HG03342 (cell line): ENCODE measurements at regions not wholly inside any gene's neighbourhood (a gene's known extent, or its start where the extent isn't known, plus 50 kb on each side); places are given as distances from the start of the nearest gene placed in this dataset.

Experiments used
- ATAC-seq: cut with Tn5 transposase; IDR thresholded peaks from one replicate; pipeline ENCODE4 v1.9.1; 2021; ENCODE audit warnings: mild to moderate bottlenecking, moderate library complexity; ENCODE audit not compliant: unreplicated experiment

DNA sequence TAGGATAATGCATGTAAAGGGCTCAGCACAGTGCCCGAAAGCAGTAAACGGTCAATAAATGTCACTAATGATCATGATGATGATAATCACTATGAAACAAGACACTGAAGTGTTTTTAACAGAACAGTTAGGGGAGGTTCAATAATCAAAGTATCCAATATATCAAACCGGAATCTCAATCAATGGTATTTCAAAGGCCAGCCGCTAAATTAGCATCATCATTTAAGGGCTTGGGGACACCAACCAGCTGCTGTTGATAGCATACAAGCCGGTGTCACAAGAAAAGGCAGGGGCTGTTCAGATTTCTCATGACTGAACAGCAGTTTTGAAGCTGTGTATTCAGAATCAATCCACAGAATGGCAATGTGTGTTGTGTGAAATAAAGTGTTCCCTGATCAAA is 316.0 kb upstream of the NPVF start:
- ATAC-seq: no peak

DNA sequence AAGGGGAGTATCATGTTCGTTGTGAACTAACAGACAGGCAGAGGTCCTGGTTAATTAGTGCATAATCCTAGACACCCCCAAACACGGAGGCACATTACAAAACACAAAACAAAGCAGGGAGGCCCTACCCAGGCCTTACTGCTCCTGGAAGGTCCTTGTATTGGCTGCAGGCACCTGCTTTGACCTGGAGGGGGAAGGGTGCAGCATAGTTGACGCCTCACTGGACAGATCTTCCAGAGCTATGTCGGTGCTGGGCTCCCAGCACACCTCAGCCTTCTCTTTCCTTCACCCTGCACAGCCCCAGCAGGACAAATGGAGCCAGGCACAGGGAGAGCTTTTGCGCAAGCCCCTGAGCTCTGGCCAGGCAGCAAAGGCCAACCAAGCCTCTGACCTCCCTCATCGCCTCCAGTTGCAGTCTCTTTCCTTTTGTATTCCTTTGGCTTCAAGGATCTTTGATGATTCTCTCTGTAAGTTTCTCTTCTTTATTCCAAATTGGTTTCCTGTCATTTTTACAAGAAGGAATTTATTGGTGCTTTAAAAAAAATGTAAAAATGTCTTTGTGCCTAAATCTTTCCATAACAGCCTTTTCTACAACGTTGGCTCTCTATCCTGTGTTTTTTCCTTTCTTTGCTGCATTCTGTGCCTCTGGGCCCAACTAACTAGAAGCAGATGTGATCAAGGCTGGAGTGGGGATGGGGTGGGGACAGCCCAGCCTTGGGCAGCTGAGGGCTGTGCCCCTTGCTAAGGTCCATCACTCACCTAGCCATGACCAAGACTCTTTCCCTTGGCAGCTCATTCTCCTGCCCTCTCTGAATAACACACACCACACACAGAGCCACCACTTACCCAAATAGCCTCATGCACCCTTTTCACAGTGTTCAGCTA is 317.1 kb upstream of the NPVF start:
- ATAC-seq: no peak

DNA sequence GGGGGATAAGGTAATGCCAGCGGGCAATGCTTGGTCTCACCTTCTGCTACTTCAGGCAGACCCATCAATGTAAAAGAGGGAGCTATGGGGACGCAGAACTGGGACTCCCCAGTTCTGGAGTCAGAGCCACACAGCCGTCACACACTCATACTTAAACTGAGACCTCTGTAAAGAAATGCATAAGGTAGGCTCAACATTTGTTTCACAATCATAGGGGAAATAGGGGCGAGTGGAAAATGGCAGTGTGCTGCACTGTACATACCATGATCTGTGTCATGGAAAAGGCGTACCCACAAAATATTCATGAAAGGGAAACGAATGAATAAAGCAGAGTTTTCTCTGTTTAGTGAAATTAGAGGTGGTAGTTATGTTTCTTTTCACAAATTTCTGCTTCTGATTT is 318.0 kb upstream of the NPVF start:
- ATAC-seq: no peak

DNA sequence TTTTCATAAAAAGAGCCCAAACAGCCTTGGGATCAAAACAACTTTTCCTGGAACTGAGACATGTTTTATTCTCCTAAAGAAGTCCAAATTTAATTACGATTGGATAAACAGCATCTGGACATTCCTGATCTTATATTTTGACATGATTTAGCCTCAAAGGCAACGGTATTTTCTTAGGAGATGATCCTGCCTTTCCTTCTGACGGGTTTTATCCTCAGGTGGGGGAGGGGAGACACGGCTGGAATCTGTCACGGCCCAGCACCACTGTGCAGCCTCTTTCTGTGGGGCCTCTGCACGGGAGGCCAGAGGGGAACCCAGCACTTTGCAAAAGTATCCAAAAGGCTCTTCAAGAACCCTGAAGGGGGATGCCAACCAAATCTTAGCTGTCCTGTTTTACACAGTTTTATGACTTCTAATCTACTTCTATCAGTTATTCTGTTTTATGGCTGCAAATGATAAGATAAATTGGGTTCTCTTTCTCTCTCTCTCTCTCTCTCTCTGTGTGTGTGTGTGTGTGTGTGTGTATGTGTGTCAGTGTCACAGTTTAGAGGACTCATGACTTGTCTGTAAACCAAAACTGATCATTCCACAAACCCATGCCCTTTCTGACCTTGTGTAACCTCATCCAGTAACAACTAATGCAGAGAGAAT is 321.1 kb upstream of the NPVF start:
- ATAC-seq: no peak

DNA sequence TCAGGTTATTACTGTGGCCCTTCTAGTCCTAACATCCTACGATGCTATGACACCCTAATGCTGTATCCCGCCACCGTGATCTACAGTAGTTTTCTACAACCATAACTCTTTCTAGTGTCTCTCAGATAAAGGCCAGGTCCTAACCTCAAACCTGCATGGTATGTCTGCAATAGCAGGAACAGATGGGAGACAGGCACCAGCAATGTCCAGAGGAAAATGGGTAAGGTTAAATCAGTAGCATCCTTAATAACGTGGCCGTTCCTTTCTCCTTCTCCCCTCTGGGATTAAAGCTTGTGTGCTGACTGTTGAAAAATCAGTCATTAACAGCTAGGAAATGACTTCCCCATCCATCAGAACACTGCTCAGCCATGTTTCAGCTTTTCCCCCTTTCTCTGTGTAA is 321.9 kb upstream of the NPVF start:
- no peak for ATAC-seq

DNA sequence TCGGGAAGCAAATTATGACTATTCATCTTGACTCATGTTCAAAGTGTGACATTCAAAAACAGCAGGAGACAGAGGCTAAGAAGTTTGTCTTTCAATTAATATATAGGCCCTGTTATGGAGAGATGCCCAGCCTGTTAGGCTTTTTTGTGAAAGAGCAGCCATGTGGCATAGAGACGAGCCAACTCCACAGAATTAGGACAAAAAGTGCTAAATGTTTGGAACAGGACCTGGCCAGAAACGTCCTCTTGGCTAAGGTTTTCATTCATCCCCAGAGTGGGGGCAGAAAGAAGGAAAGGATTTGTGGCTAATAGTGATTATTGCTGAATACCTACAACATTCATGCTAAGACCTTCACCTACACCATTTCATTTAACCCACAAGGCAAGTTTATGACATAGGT is 324.7 kb upstream of the NPVF start:
- no peak for ATAC-seq

DNA sequence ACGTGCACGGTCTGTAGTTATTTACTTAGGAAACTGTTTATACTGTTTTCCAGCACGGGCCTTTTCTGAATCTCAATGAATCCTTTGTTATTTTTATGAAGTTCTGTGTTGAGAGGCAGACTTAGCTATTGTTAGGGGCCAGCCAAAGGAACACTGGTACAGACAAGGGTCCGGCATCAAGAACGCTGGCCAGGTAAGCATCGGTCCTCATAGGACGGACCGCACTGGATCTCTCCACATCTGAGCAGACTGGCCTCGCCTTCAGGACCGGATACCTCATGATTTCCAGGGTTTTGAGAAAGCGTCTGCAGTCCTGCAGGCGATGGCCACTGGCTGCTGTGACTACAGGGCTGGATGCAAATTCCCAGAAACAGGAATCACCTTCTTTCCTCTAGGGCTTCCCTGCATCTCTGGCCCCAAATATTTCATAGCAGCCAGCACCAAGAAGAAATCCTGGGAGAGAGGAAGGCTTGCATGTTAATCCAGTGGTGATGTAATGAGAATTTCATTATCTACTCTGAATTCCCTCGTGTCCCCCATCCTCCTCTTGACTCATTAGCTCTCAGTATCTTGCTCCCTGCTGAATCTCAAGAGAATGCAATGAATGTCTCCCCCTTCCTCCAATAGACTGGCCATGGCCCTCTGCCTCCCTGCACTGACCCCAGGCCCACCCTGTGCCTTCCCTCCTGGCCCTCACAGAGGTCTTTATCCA is 325.4 kb upstream of the NPVF start:
- no peak for ATAC-seq

DNA sequence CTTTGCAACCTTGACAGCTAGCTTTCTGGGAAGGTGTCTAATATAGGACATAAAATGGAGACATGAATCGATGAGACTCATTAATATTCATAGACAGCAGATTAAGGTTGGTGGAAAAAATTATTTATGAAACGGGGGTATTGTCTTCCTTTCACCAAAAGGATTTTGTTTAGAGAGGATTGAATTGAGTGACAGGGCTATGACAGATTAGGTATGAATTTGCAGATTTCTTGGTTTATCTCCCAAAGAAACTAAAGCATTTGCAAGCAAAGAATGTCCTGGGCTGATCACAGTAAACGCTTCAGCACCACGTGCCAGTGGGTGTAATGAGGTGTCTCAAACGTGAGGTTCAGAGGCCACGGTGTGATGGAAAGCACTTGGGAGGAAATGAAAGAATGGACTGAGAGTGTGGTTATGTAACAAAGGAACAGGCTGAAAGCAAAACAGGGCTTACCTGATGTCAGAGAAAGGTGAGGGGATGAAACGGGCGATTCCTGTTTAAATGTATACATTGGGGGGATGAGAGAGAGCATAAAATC is 329.2 kb upstream of the NPVF start:
- ATAC-seq: no peak

DNA sequence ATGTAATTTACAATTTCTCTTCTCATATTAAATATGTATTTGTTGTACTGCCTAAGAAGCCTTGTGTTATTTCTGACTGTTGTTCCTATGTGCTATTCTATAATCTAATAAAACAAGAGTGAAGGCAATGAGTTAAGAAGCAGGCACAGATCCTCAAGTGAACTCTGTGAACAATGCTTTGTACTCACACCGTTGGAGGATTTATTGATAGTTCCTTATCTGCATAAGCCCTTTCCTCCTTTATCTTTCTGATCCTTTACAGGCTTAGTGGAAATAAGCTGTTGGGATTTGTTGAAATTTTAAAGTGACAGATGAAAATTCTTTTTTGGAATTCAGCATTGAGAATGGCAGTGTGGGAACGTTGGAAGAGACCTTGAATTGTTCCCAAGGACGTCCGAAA is 329.6 kb upstream of the NPVF start:
- ATAC-seq: no peak

DNA sequence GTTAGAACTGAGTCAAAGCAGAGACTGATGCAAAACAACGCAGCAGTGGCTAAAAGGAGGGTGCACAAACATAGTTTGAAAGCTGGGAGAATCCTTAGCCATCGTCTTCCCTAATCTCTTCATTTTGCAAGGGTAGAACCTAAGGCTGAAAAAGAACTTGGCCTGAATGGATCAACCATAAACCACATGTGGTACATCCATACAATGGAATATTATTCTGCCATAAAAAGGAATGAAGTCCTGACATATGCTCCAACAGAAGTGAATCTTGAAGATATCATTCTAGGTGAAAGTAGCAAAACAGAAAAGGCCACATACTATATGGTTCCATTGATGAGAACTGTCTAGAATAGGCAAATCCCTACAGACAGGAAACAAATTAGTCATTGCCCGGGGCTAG is 330.3 kb upstream of the NPVF start:
- ATAC-seq: no peak

DNA sequence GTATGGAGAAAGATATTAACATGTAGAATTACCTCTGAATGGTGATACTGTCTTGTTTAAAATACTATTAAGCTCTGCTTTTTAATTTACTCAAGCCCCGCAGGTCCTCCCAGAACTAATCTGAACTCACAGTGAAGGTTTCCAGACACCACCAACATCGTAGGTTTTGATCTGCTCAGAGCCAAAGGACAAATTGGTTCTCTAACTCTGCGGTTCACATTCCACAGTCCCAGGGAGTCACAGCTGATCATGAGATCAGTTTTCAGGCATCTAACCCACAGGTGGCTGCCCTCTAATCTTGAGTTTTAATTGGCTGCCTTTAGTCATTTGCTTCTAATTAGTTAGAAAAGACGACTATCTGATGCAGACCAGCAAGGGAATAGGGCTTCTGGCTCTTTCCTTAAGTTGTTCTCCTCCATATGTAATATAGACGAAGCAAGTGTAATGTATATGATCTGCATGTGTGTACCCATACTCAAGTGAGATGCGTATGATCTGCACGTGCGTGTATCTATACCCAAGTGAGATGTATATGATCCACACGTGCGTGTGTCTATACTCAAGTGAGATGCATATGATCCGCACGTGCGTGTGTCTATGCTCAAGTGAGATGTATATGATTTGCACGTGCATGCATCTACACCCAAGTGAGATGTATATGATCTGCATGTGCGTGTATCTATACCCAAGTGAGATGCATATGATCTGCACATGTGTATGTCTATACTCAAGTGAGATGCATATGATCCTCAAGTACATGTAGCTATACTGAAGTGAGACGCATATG is 331.5 kb upstream of the NPVF start:
- ATAC-seq: no peak

DNA sequence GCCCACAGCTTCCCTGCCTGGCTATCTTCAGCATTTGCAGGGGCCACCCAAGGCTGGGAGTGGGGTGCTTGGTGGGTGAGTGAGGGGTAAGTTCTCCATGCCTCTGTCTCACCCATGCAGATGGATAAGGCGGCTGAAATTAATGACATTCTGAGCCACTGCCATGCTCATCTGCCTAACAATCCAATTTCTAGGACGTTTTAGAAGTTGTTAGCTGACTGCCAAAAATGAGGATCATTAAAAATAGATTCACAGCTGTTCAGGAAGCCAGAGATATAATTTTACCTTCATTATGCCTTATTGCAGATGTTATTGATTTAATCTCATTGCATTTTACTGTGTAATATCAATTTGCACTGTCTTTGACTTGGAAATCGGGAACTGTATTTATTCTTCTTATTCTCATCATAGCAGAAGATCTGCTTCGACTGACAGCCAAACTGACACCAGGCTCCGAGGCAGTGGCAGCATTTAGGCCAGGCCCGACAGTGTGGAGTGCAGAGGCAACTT is 334.4 kb upstream of the NPVF start:
- no peak for ATAC-seq

DNA sequence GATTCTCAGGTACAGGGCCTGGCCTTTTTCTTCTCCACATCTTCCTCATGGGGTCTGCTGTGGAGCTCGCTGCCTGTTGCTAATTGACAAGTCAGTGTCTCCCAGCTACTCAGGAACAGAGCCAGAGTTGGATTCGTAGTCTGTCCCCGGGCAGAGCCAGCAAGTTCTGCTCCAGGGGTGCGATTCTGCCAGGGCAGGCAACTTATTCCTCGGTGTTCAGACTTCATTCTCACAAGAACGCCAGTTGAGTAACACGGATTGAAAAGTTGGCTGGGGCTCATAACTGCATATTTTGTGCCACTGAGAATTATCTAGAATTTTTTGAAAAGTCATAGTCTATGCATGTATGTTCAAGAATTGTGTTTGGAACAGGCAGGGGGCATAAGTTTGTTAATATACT is 336.7 kb upstream of the NPVF start:
- ATAC-seq: no peak

DNA sequence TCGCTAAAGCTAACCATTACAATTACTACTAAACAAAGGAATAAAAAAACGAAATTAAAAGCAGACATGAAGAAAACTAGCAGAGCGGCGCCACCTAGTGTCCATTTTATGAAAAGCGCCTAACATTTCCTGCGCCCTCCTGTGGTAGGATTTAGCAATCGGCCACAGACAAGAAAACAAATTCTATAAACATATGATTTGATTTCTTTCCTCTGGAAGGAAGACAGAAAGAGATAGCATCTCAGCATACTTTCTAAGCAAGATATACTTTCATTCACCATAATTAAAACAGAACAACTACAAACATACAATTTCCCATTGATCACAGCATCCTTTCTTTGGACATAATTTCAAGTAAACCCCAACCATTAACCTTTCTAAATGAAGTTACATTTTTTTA is 337.7 kb upstream of the NPVF start:
- no peak for ATAC-seq

DNA sequence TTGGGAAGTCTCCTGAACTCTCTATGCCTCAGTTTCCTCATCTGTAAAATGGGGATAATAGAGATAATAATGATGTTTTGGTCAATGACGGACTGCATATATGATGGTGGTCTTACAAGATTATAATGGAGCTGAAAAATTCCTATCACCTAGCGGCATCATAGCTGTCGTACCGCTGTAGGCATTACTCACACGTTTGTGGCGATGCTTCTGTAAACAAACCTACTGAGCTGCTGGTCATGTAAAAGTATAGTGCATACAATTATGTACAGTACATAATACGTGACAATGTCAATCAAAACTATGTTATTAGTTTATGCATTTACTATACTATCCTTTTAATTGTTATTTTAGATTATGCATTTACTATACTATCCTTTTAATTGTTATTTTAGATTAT is 339.1 kb upstream of the NPVF start:
- no peak for ATAC-seq

DNA sequence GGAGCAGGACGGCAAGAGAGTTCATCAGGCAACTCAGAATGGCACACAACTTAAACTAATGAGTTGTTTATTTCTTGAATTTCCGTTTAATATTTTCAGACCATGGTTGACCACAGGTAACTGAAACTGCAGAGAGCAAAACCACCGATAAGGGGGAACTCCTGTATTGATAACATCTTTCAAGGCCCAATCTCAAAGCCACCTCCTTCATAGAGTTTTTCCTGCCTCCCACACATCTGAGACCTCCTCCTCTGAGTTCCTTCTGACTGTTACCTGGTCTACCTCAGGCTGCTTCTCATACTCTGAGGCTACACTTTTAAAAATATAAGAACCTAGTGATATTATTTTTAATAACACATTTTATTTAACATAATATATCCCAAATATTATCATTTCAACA is 341.5 kb upstream of the NPVF start:
- no peak for ATAC-seq

DNA sequence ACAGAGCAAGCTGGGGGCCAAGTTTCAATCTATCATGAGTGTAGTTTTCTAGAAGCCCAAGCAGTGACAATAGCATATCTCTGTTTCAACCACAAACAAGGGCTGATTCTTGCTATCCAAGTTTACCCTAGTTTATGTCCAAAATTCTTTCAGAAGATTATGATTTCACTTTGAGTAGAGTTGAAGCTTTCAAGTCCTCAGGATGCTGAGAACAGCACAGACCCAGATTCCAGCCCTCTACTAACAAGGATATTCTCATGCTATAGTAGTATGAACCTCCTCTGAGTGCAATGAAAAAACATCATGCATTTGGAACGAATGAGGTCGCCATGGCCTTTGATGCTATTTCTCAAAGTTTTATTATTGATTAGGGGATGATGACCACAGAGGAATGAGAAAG is 344.1 kb upstream of the NPVF start:
- ATAC-seq: no peak

DNA sequence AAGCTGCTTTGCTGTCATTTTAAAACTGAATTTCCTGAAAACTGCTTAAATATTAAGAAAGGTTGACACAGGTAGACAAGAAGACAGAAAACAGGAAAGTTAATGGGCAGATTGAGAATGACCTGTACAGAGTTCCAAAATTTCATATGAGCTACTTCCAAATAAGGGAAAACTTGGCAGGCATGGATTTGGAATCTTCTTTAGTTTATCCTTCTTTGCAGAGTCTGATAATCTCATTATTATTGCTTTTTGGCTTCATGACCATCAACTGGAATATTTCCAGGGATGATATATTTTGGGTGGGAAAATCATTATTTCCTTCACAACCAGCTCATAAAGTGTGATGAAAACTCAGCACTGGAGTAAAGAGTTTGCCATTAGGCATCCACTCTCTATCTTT is 346.5 kb upstream of the NPVF start:
- ATAC-seq: no peak

DNA sequence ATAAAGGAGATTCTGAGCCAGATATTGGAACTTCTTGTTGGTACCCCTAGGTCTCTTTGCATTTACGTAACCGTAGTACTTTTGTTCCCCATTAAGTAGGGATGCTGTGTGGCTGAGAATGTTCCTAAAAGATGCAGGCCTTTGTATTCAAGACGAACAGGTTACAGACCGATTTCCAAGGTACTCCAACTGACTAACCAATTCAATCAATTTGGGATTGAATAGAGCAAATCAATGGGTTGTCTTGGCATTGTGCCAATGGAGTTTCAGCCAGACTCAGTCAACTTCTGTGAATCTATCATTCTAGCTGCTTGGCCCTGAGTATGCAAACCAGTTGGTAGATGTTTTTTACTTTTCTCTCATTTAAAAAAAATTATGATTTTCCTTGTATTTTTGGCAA is 347.3 kb upstream of the NPVF start:
- ATAC-seq: no peak

DNA sequence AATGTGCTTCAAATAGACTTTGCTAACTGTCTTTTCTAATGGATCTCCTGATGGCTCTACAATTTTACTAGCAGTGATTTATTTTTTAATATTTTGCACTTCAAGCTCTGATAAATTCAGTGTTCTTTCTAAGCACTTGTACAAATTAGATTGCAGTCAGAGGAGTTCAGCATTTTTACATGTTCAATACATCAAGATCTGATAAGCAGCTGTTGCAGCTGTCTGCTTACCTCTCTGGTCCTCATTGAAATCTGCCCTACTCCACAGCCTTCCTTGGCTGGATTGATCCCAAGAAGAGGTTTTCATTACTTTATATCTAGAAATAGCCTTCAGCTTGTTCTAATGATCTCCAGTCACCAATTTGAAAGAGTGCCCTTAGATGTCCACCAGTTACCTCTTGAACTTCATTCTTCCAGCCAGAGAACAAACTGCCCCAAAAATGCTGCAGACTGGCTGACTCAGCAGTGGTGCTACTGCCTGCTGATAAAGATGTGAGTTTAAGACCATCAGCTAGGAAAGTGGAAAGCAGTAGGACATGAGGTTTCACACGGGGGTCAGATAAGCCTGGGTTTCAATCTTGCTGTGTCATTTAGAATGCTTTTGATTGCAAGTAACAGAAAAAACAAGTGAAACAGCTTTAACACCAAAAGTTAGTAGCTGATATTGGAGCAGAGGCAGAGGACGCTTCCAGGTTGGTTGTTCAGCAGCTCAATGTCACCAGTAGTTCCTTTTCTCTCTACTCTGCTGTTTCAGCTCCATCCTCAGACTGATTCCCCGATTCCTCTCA is 350.9 kb upstream of the NPVF start:
- no peak for ATAC-seq
